ENCODE measurements at regions not wholly inside any gene's neighbourhood (a gene's known extent, or its start where the extent isn't known, plus 50 kb on each side); places are given as distances from the start of the nearest gene placed in this dataset.

DNA sequence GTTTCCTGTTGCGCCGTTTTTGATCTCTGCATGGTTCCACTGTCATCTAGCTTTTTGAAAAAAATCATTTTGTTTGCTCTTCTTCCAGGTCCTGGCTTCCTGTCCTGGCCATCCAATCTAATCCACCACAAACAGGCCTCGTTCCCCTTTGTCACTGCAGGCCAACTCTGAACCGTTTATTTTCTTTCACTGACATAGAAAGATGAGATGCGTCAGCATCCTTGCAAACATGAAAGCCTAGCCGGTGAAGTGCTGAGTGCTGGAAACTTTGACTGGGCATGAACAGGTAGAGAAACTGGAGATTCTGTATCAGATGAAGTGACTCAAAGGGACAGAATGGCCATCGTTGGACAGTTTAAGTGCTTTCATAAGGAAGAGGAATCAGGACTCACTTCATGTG, 1247.8 kb downstream of the TYW1 start:
- peaks cover 13% of the 10 kb centered on the region for H3K9me3 ChIP-seq (replicated peaks)
- H3K27ac ChIP-seq (replicated peaks) = no peak overlapping the region
- H3K36me3 ChIP-seq = no peaks in the 10 kb centered on the region
- H3K27me3 ChIP-seq (ENCODE audit: low read depth) = peaks cover 20% of the 10 kb centered on the region
- intact Hi-C loops (cut with micrococcal nuclease) = no loop called here
- no peak for DNase-seq
- no peaks in the 10 kb centered on the region for H3K4me1 ChIP-seq
- no peak overlapping the region for H3K4me3 ChIP-seq
- TF ChIP-seq, protein P1, sequence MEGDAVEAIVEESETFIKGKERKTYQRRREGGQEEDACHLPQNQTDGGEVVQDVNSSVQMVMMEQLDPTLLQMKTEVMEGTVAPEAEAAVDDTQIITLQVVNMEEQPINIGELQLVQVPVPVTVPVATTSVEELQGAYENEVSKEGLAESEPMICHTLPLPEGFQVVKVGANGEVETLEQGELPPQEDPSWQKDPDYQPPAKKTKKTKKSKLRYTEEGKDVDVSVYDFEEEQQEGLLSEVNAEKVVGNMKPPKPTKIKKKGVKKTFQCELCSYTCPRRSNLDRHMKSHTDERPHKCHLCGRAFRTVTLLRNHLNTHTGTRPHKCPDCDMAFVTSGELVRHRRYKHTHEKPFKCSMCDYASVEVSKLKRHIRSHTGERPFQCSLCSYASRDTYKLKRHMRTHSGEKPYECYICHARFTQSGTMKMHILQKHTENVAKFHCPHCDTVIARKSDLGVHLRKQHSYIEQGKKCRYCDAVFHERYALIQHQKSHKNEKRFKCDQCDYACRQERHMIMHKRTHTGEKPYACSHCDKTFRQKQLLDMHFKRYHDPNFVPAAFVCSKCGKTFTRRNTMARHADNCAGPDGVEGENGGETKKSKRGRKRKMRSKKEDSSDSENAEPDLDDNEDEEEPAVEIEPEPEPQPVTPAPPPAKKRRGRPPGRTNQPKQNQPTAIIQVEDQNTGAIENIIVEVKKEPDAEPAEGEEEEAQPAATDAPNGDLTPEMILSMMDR (IDR thresholded peaks at IDR 0.05; ENCODE audit: borderline replicate concordance) = no peak

DNA sequence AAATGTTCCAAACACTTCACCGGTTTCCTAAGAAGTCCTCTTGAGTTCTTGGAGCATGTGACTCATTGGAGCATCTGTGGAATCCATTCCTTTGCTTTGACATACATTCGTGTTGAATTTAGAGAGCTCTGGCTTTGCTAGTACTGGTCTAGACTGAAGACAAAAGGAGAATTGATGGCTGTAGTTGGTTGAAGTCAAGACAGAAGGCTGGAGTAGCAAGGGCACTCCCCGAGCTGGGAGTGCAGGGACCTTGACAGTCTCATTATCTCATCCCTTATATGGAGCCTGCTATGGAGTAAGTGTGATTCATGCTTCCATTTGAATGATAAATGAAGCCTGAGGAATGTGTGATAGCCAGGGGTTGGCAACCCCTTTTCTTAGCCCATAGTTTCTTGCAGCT, 1249.1 kb downstream of the TYW1 start:
- intact Hi-C loops (cut with micrococcal nuclease) = no loop called here
- H3K4me3 ChIP-seq = no peak overlapping the region
- TF ChIP-seq, protein P1 (IDR thresholded peaks at IDR 0.05; ENCODE audit: borderline replicate concordance) = no peak
- no peaks in the 10 kb centered on the region for H3K4me1 ChIP-seq
- H3K27me3 ChIP-seq (ENCODE audit: low read depth) = peaks cover 20% of the 10 kb centered on the region
- H3K36me3 ChIP-seq = no peaks in the 10 kb centered on the region
- H3K27ac ChIP-seq (replicated peaks) = no peak overlapping the region
- peaks cover 11% of the 10 kb centered on the region for H3K9me3 ChIP-seq (replicated peaks)
- no peak for DNase-seq

DNA sequence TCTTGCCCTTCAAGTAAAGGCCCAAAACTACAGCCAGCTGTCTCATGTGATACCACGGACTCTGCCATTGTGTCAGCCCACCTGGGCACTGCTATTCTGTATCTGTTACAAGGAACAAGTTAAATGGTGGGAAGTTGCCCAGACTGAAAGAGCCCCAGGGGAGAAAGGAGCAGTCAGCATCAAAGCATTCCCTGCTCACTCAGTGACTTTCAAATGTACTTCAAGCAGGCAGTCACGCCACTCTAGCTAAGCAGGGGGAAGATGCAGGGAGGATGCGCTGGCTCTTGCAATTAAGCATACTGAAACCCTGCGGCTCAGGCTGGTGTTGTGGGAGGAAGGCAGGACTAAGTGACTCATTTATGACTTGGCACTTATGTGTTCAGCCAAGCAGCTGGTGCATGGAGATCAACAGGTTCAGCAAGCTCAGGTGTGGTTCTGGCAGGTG, 1249.6 kb downstream of the TYW1 start:
- H3K4me3 ChIP-seq = no peak overlapping the region
- no peak for DNase-seq
- H3K36me3 ChIP-seq = no peaks in the 10 kb centered on the region
- TF ChIP-seq, protein P1 (IDR thresholded peaks at IDR 0.05; ENCODE audit: borderline replicate concordance) = no peak
- no peaks in the 10 kb centered on the region for H3K4me1 ChIP-seq
- H3K27ac ChIP-seq (replicated peaks) = no peak overlapping the region
- H3K27me3 ChIP-seq (ENCODE audit: low read depth) = peaks cover 20% of the 10 kb centered on the region
- H3K9me3 ChIP-seq (replicated peaks) = peaks cover 6% of the 10 kb centered on the region
- intact Hi-C loops (cut with micrococcal nuclease) = no loop called here

DNA sequence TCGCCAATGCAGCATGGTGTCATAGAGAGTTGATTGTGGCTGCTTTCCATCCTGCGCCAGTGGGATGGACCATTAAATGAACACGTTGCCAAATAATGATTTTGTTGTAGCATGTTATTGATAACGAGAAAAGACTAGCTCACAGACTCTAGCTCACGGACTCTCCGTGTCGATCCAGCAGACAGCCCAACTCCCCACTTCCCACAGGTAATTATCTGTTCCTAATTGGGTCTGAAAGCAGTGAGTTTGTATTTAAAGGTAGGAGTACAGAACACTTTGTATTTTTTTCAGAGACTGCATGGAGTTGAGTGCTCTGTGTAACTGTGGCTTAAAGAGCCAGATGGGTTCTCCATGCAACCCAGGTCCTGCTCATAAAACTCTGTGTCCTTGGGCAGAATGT, 1250.5 kb downstream of the TYW1 start:
- no peak for DNase-seq
- TF ChIP-seq, protein P1 (IDR thresholded peaks at IDR 0.05; ENCODE audit: borderline replicate concordance) = no peak
- intact Hi-C loops (cut with micrococcal nuclease) = no loop called here

DNA sequence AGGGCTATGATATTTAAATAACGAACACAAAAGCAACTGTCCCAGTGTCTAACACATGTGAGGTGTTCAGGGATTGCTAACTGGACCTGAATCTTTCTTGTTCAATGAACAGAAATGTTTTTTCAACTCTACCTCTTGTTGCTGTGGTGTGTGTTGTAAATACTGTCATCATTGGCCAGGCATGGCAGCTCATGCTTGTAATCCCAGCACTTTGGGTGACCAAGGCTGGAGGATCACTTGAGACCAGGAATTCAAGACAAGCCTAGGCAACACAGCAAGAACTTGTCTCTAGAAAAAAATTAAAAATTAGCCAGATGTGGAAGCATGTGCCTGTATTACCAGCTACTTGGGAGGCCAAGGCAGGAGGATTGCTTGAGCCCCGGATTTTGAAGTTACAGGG, 1250.9 kb downstream of the TYW1 start:
- Histone ChIP-seq H3K9me3 (replicated peaks) (peaks cover 7% of the 10 kb centered on the region), H3K27me3 (ENCODE audit: low read depth) (peaks cover 20% of the 10 kb centered on the region), H3K4me1 (no peaks in the 10 kb centered on the region), H3K27ac (replicated peaks) (no peak overlapping the region), H3K36me3 (no peaks in the 10 kb centered on the region), H3K4me3 (no peak overlapping the region)
- TF ChIP-seq, protein P1 (IDR thresholded peaks at IDR 0.05; ENCODE audit: borderline replicate concordance) = no peak
- intact Hi-C loops (cut with micrococcal nuclease) = no loop called here
- DNase-seq = no peak

More for the DNA sequence above, 1250.5 kb downstream of the TYW1 start:
- Histone ChIP-seq H3K4me1 (no peaks in the 10 kb centered on the region), H3K9me3 (replicated peaks) (peaks cover 6% of the 10 kb centered on the region), H3K36me3 (no peaks in the 10 kb centered on the region), H3K27ac (replicated peaks) (no peak overlapping the region), H3K27me3 (ENCODE audit: low read depth) (peaks cover 20% of the 10 kb centered on the region), H3K4me3 (no peak overlapping the region)

DNA sequence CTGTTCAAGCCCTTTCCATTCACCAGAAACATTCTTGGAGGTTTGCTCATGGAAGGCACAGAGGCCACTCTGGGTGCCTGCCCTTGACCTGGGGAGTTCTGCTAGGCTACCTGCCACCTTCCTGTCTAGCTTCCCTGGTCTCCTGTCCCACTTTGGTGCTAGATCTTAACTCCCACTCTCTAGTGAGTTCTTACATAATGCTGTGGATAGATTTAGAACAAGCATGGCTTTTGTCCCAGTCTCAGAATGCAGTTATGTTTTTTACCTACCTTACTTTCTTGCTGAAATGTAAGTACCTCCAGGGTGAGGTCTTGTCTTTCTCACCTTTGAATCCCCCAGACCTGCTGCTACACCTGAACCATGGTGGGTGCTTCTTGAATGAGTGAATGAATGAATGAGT, 1252.3 kb downstream of the TYW1 start:
- intact Hi-C loops (cut with micrococcal nuclease) = no loop called here
- Histone ChIP-seq H3K4me3 (no peak overlapping the region), H3K4me1 (no peaks in the 10 kb centered on the region), H3K27ac (replicated peaks) (no peak overlapping the region), H3K36me3 (no peaks in the 10 kb centered on the region), H3K9me3 (replicated peaks) (peaks cover 7% of the 10 kb centered on the region), H3K27me3 (ENCODE audit: low read depth) (peaks cover 20% of the 10 kb centered on the region)
- TF ChIP-seq, protein P1 (IDR thresholded peaks at IDR 0.05; ENCODE audit: borderline replicate concordance) = no peak
- DNase-seq = no peak
